ENCODE measurements at regions not wholly inside any gene's neighbourhood (a gene's known extent, or its start where the extent isn't known, plus 50 kb on each side); places are given as distances from the start of the nearest gene placed in this dataset.
"Not testable (repeated sequence)": the region's sequence is repeated elsewhere in the genome, so short reads cannot be mapped to it uniquely, and the experiment has no call there.

DNA sequence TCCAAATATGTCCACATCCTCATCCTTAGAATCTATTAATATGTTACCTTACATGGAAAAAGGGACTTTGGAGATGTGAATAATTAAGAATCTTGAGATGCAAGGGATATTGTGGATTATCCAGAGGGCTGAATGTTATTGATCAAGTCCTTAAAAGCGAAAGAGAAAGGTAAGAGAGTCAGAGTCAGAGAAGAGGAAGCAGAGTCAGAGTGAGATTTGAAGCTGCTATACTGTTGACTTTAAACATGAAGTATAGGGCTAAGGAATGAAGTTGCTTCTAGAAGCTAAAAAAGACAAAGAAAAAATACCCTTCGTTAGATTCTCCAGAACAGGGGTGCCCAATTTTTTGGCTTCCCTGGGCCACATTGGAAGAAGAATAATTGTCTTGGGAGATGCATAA, 627.2 kb upstream of the SLITRK6 start:
- no peak for DNase-seq

DNA sequence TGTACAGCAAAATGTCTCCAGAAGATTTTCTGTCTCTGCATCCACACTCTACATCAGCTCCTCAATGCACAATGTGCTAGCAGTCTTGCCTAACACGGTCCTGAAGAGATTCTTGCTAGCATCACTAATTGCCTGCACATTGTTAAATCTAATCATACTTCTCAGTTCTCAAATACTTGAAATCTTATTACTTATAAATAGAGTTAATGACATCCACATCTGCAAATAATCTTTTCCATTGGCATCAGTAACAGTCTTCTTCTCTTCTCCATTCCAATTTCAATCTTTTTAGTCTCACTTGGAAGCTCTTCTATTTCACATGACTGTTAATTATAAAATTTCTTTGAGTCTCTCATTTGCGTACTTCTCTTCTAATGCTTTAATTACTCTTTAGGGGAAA, 630.5 kb upstream of the SLITRK6 start:
- no peak for DNase-seq

- DNase-seq, result no peak
These were observed 638.8 kb upstream of the SLITRK6 start for GRCh38 chr13:86438034-86438433.

- no peak for DNase-seq
These were observed 646.0 kb upstream of the SLITRK6 start for GRCh38 chr13:86445206-86445605.

GRCh38 chr13:86445672-86446071, 646.5 kb upstream of the SLITRK6 start:
- DNase-seq, result no peak

DNA sequence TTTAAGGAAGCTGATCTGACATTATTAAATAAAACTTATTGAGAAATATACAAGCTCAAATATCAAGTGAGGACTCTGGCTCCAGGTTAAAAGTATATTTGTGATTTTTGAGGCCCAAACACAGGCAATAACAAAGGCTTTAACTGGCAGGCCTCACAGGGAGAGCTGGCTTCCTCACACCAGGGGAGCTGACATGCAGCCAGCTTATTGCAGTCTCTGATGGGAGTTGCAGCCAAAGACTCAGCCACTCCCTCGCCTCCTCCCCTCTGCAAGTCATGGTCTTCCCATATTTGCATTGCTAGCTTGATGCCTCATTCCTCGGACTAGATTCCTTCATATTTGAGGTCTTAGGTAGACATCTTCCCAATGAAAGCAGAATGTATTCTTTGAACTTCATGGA, 647.1 kb upstream of the SLITRK6 start:
- DNase-seq, result no peak

DNA sequence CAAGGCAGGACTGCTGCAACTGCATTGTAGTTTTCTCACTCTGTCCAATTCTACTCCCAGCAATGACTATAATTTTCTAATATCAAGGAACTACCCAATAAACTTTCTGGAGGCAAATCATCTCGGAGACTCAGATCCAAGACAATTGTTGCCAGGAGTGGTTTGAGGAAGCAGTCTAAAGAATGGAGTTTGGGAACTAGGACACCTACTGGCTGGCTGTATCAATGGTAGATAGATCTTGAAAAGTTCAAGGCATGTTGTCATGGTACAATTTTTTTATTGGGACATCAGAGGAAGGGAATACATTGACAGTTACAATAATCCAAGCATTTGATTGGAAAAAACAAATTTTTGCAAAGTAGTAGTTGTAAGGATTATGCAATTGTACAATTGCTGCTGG, 648.3 kb upstream of the SLITRK6 start:
- no peak for DNase-seq

- no peak for DNase-seq
These were observed 662.8 kb upstream of the SLITRK6 start for GRCh38 chr13:86462011-86462410.

DNA sequence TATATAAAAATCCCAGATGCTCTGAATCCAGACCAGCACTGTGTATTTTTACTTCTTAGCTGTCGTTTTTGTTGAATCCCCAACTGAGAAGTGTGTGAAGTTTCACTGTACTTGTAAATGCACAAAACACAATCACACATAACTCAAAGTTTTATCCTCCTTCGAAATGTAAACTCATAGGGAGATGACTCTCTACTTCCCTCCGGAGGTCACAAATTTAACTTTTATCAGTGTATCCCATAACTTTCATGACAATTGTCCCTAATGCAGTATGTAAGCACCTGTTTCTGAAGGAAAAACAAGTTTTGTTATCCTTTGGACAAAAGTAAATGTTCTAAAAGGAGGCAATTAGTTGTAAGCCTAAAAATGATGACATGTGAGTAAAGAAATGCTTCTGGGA, 665.0 kb upstream of the SLITRK6 start:
- no peak for DNase-seq

DNA sequence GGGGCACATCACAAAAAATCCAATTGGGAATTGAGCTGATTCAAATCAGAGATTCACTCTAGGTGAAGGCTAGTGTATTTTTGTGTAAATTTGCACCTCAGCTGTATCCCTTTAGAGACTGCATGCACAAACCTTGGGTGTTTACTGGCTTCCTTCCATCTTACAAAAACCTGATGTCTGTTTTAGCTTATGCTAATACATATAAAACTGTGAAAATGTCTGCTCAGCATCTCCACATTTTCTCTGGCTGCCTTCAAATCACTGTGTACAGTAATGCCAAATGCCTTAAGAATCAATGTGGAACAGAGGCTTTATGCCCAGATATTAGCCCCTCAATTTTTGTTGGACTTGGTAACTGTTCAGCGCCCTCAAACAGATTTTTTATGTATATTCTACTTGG, 675.8 kb upstream of the SLITRK6 start:
- no peak for DNase-seq

DNA sequence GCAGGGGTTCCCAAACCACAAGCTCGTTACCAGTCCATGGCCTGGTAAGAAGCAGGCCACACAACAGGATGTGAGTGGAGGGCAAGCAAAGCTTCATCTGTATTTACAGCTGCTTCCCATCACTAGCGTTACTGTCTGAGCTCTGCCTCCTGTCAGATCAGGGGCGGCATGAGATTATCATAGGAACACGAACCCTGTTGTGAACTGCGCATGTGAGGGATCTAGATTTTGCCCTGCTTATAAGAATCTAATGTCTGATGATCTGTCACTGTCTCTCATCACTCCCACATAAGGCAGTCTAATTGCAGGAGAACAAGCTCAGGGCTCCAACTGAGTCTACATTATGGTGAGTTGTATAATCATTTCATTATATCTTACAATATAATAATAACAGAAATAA, 677.4 kb upstream of the SLITRK6 start:
- no peak for DNase-seq

DNA sequence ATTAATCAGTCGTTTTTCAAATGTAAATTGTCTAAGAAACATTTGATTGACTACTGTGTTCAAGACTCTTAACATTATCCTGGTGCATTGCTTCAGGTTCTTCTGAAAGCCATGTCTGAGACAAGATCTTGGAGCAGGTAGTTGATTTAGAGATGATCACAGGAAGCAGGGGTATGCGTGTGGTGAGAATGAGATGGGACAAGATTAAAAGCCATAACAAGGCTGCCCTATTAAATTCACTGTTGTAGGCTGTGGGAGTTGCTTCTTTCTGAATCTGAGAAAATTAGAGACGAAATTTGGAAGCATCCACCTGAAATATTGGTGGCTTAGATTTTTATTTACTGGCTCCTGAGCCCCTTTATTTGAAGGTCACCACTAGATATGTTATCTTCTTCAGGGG, 687.4 kb upstream of the SLITRK6 start:
- DNase-seq, result no peak

GRCh38 chr13:86491121-86491520, 691.9 kb upstream of the SLITRK6 start:
- DNase-seq, result no peak

GRCh38 chr13:86501931-86502330, 702.7 kb upstream of the SLITRK6 start:
- DNase-seq, result not testable (repeated sequence)

DNA sequence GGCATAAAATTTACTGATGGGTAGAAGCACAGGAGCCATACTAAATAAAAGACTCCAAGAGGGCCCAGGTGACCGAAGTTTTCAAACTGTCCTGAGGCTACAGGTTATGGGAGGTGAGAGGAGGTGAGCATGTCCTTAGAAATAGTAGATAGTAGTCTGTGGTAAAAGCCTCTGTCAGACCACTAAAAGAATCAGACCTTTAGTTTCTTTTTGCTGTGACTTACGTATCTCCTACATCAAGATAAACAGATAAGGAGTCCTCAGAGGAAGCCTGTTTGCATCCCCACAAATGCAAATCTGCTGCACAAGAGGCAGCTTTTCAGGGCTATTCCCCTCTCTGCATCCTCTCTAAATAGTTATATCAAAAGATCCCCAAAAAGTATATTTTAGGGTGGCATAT, 711.6 kb upstream of the SLITRK6 start:
- no peak for DNase-seq

DNA sequence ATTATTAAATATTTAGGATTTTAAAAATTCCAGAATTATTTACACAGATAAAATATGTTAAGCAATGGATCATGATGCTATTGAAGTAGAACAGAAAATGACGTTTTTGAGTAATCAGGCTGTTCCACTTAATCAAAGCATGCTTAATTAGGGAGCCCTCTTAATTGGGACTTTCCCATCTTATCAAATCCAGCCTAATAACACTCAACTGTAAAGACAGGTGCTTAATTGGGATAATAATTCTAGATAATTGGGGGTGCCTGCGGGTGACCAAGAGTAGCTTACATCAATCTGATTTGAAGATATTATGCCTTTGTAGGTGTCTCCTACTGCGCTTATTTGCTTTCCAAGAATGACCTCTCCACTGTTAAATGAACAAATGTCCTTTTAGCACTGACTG, 742.2 kb upstream of the SLITRK6 start:
- DNase-seq, result no peak

- no peak for DNase-seq
These were observed 754.8 kb upstream of the SLITRK6 start for GRCh38 chr13:86554066-86554465.

- no peak for DNase-seq
These were observed 760.7 kb upstream of the SLITRK6 start for GRCh38 chr13:86559901-86560300.

- no peak for DNase-seq
These were observed 763.6 kb upstream of the SLITRK6 start for GRCh38 chr13:86562866-86563265.

DNA sequence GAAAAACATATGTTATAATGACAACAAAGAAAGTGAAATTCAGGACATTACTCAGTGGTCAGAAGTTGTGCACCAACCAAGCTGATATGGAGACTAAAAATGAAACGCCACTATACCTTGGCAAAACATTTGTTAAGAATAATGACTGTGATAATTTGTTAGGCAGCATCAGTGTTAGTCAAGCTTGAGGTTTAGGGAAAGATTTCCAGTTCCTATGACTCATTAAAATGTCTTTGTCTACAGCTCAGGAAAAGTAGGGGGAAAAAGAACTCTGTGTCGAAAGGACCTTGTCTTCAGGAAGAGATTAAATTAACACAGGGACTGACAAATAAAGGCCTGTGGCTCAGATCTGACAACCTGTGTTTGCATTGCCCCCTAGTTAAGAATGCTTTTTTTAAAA, 764.1 kb upstream of the SLITRK6 start:
- no peak for DNase-seq

- no peak for DNase-seq
These were observed 767.9 kb upstream of the SLITRK6 start for GRCh38 chr13:86567119-86567518.

DNA sequence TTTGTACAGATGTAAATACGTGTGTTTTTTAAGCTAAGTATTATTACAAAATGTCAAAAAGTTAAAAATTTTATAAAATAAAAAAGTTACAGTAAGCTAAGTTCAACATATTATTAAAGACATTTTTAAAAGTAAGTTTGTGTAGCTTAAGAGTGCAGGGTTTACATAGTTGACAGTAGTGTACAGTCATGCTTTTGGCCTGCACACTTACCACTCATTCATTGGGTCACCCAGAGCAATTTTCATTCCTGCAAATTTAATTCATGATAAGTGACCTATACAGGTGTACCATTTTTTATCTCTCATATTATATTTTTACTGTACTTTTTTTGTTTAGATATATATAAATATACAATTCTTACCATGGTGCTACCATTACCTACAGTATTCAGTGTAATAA, 769.9 kb upstream of the SLITRK6 start:
- no peak for DNase-seq

GRCh38 chr13:86569974-86570373, 770.8 kb upstream of the SLITRK6 start:
- DNase-seq, result no peak

DNA sequence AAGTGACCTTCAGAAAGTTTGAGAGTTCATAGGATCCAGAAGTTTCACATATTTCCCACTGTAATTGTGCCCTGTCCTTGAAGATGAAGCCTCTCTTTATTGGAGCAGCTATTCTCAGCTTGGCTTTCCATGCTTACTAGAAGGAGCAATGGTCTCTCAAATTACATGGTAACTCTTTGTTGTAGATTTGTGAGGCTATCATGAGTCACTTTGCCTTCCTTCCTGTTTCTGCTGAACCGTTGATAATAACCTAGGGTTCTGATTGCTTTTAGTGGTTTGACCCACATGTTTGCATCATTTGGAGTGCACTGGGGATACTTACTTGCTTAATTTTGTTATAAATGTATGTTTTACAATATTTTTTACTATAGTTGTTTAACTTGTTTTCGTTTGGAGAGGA, 772.9 kb upstream of the SLITRK6 start:
- DNase-seq, result no peak

GRCh38 chr13:86579662-86580061, 780.4 kb upstream of the SLITRK6 start:
- no peak for DNase-seq

DNA sequence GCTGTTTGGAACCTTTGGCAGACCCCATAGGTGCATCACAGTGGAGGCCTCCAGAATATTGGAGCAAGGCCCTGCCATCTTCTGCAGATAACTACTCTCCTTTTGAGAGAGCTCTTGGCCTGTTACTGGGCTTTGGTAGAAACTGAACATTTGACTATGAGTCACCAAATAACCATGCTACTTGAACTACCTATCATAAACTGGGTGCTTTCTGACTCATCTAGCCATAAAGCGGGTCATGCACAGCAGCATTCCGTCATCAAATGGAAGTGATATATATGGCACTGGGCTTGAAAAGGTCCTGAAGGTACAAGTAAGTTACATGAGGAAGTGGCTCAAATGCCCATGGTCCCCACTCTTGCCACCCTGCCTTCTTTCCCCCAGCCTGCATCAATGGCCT, 782.5 kb upstream of the SLITRK6 start:
- DNase-seq, result no peak

Measured in CD4-positive, alpha-beta T cell treated with Interleukin-17A for 1 hour (primary cell).